Activated B cell treated with CpG ODN at 0.5 μM for 24 hours (primary cell): ENCODE measurements at regions not wholly inside any gene's neighbourhood (a gene's known extent, or its start where the extent isn't known, plus 50 kb on each side); places are given as distances from the start of the nearest gene placed in this dataset.

ENCODE experiments used
- ATAC-seq: fragments of 200-7000 bp; cut with Tn5 transposase; one replicate; pipeline ENCODE4 v1.10.0; 2021; ENCODE audit warnings: low read depth, mild to moderate bottlenecking, moderate library complexity
- CTCF ChIA-PET: fragments of 350-600 bp; sonication (Branson Sonifier 250); formaldehyde crosslinking; loops from one replicate; lab custom pipeline; 2021; ENCODE audit warnings: antibody characterized with exemption; lab: Charles Lee
- POLR2A ChIA-PET: fragments of 350-600 bp; sonication (Branson Sonifier 250); formaldehyde crosslinking; loops from one replicate; lab custom pipeline; 2021; ENCODE audit warnings: antibody characterized with exemption; lab: Charles Lee
- DNase-seq: peaks from one replicate; pipeline ENCODE4 v3.0.0; 2022
- H3K27ac Mint-ChIP-seq: one replicate; pipeline ENCODE4 v1.8.0; 2020; ENCODE audit warnings: mixed read lengths
- H3K27me3 Mint-ChIP-seq: one replicate; pipeline ENCODE4 v1.8.0; 2021; ENCODE audit warnings: mixed read lengths
- H3K36me3 Mint-ChIP-seq: one replicate; pipeline ENCODE4 v1.8.0; 2021; ENCODE audit warnings: low read depth, mixed read lengths
- H3K4me1 Mint-ChIP-seq: one replicate; pipeline ENCODE4 v1.8.0; 2021; ENCODE audit warnings: mixed read lengths
- H3K4me3 Mint-ChIP-seq: one replicate; pipeline ENCODE4 v1.8.0; 2020; ENCODE audit warnings: mild to moderate bottlenecking, mixed read lengths
- H3K9me3 Mint-ChIP-seq: one replicate; pipeline ENCODE4 v1.8.0; 2020; ENCODE audit warnings: mixed read lengths
- CTCF ChIP-seq: fragments of 200-600 bp; IDR thresholded peaks from one replicate; pipeline ENCODE4 v1.8.0; 2022; ENCODE audit warnings: antibody characterized with exemption, mild to moderate bottlenecking
- intact Hi-C: fragments of 100-400 bp; cut with micrococcal nuclease; formaldehyde crosslinking; loops from one replicate; pipeline ENCODE4 v1.15.1; 2024

- Mint-ChIP-seq H3K36me3 (no peaks in the 10 kb centered on the region), H3K27ac (no peak overlapping the region), H3K27me3 (no peaks in the 10 kb centered on the region), H3K4me3 (no peak overlapping the region), H3K4me1 (no peaks in the 10 kb centered on the region), H3K9me3 (no peaks in the 10 kb centered on the region)
- DNase-seq (no peak), ATAC-seq (no peak)
- POLR2A ChIA-PET = no interaction called here
- no peak for TF ChIP-seq CTCF
- intact Hi-C loops = no loop called here
- CTCF ChIA-PET = no interaction called here
These were observed 411.4 kb upstream of the SOX9 start for GRCh38 chr17:71709271-71709890.

GRCh38 chr17:71709946-71710345 lies 410.9 kb upstream of the SOX9 start:
- Mint-ChIP-seq H3K27ac (no peak overlapping the region), H3K36me3 (no peaks in the 10 kb centered on the region), H3K9me3 (no peaks in the 10 kb centered on the region), H3K4me1 (no peaks in the 10 kb centered on the region), H3K27me3 (no peaks in the 10 kb centered on the region), H3K4me3 (no peak overlapping the region)
- no peak for TF ChIP-seq CTCF
- CTCF ChIA-PET = no interaction called here
- intact Hi-C loops = no loop called here
- DNase-seq = no peak
- ATAC-seq = no peak
- POLR2A ChIA-PET = no interaction called here

GRCh38 chr17:71710816-71711215 lies 410.0 kb upstream of the SOX9 start:
- intact Hi-C loops = no loop called here
- ATAC-seq = no peak
- Mint-ChIP-seq H3K36me3 (no peaks in the 10 kb centered on the region), H3K4me3 (no peak overlapping the region), H3K4me1 (no peaks in the 10 kb centered on the region), H3K27ac (no peak overlapping the region), H3K9me3 (no peaks in the 10 kb centered on the region), H3K27me3 (no peaks in the 10 kb centered on the region)
- ChIA-PET POLR2A (no interaction called here), CTCF (no interaction called here)
- TF ChIP-seq CTCF = no peak
- DNase-seq = no peak

DNA sequence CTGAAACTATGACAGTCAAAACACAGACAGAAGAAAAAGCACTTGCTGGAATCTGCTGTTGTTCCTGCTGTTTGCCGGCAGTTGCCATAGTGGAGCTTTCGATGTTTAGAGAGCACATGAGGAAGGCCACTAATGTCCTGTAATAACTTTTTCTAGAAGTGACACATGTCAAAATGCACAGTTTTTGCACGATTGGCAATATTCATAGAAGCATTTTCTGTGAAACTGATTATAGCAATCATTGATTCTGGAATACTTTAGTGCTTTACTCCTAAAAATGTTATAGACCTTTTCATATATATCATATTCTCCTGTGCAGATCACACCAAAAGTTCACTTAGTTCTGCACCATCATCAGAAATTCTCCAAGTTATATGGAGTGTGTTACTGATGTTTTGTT lies 407.0 kb upstream of the SOX9 start:
- ChIA-PET POLR2A (no interaction called here), CTCF (no interaction called here)
- H3K9me3 Mint-ChIP-seq = peaks cover 2% of the 10 kb centered on the region
- ATAC-seq (no peak), DNase-seq (no peak)
- H3K27me3 Mint-ChIP-seq = no peaks in the 10 kb centered on the region
- H3K4me3 Mint-ChIP-seq = no peak overlapping the region
- TF ChIP-seq CTCF = no peak
- intact Hi-C loops = no loop called here
- no peak overlapping the region for H3K27ac Mint-ChIP-seq
- no peaks in the 10 kb centered on the region for H3K36me3 Mint-ChIP-seq
- no peaks in the 10 kb centered on the region for H3K4me1 Mint-ChIP-seq

- ATAC-seq (no peak), DNase-seq (no peak)
- no peak for TF ChIP-seq CTCF
- intact Hi-C loops = no loop called here
- no peak overlapping the region for H3K27ac Mint-ChIP-seq
- H3K4me3 Mint-ChIP-seq = no peak overlapping the region
- CTCF ChIA-PET = no interaction called here
- H3K4me1 Mint-ChIP-seq = no peaks in the 10 kb centered on the region
- H3K36me3 Mint-ChIP-seq = no peaks in the 10 kb centered on the region
- peaks cover 5% of the 10 kb centered on the region for H3K9me3 Mint-ChIP-seq
- H3K27me3 Mint-ChIP-seq = no peaks in the 10 kb centered on the region
- POLR2A ChIA-PET = no interaction called here
These were observed 396.5 kb upstream of the SOX9 start for GRCh38 chr17:71724339-71724738.
